Activated CD4-positive, alpha-beta memory T cell treated with anti-CD3 and anti-CD28 coated beads for 36 hours (primary cell): ENCODE measurements at regions not wholly inside any gene's neighbourhood (a gene's known extent, or its start where the extent isn't known, plus 50 kb on each side); places are given as distances from the start of the nearest gene placed in this dataset.
"Not testable (repeated sequence)": the region's sequence is repeated elsewhere in the genome, so short reads cannot be mapped to it uniquely, and the experiment has no call there.

Experiments
- CTCF ChIA-PET: fragments of 350-600 bp; sonication (Branson Sonifier 250); formaldehyde crosslinking; loops from one replicate; lab custom pipeline; 2021; ENCODE audit warnings: antibody characterized with exemption, inconsistent platforms; lab: Charles Lee
- POLR2A ChIA-PET: fragments of 350-600 bp; sonication (Branson Sonifier 250); formaldehyde crosslinking; loops from one replicate; lab custom pipeline; 2021; ENCODE audit warnings: antibody characterized with exemption; lab: Charles Lee
- DNase-seq: peaks from one replicate; pipeline ENCODE4 v3.0.0-alpha.2; 2020
- H3K27ac Mint-ChIP-seq: one replicate; pipeline ENCODE4 v1.8.0; 2021; ENCODE audit warnings: mixed read lengths
- H3K27me3 Mint-ChIP-seq: one replicate; pipeline ENCODE4 v1.8.0; 2021; ENCODE audit warnings: mixed read lengths
- H3K36me3 Mint-ChIP-seq: one replicate; pipeline ENCODE4 v1.8.0; 2021; ENCODE audit warnings: mixed read lengths
- H3K4me1 Mint-ChIP-seq: one replicate; pipeline ENCODE4 v1.8.0; 2021; ENCODE audit warnings: low read depth, mixed read lengths
- H3K4me3 Mint-ChIP-seq: one replicate; pipeline ENCODE4 v1.8.0; 2021; ENCODE audit warnings: mild to moderate bottlenecking, mixed read lengths
- H3K9me3 Mint-ChIP-seq: one replicate; pipeline ENCODE4 v1.8.0; 2021; ENCODE audit warnings: mixed read lengths
- intact Hi-C: fragments of 100-400 bp; cut with micrococcal nuclease; formaldehyde crosslinking; loops from one replicate; pipeline ENCODE4 v1.15.1; 2023

DNA sequence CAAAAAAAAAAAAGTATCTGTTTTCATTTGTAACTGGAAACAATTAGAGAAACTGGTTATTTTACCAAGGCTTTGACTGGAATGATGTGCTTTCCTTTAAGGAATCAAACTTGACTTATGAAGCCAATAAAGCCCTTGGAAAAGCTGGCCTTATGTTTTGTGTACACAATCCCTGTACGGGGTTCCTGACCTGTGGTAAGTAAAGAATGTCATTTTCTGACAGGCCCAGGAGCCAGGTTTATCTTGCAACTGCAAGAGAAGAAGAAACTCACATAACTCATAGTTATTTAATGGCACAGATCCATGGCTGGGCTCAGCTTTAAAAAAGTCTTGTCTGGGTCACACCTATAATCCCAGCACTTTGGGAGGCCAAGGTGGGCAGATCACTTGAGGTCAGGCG, 235.9 kb upstream of the RAI14 start:
- not testable (repeated sequence) for H3K27ac Mint-ChIP-seq

DNA sequence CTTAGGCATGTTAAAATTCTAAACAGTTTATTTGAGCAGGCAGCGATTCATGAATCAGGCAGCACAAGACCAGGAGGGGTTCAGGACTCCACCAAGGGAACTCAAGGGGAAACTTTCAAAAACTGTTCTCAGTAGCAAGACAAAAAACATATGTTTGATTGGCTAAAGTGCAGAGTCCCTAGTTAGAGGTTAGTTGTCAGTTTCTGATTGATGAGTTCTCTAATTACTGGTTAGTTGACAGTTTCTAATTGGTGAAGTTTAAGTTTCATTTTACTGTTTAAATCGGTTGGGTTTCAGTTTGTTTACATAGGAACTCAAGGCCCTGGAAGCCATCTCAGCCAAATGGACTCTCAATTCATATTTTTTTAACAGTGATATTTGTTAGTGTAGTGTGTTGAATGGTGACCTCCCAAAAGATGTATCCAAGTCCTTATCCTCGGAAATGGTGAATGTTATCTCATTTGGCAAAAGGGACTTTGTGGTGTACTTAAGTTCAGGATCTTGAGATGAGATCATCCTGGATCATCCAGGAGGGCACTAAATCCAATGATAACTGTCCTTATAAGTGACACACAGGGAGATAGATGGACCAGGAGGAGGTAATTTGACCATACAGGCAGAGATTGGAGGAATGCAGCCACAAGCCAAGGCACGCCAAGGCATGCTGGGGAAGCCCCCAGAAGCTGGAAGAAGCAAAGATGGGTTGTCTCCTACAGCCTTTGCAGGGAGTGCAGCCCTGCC, 219.2 kb upstream of the RAI14 start:
- no peak overlapping the region for H3K4me3 Mint-ChIP-seq
- no peaks in the 10 kb centered on the region for H3K4me1 Mint-ChIP-seq
- no peaks in the 10 kb centered on the region for H3K9me3 Mint-ChIP-seq
- CTCF ChIA-PET = no interaction called here
- POLR2A ChIA-PET = no interaction called here
- no peak for DNase-seq
- H3K27ac Mint-ChIP-seq = no peak overlapping the region
- H3K36me3 Mint-ChIP-seq = no peaks in the 10 kb centered on the region
- intact Hi-C loops = no loop called here
- H3K27me3 Mint-ChIP-seq = peaks cover 7% of the 10 kb centered on the region

More for the DNA sequence above, 235.9 kb upstream of the RAI14 start:
- POLR2A ChIA-PET, H3K4me1 Mint-ChIP-seq, CTCF ChIA-PET, DNase-seq, H3K27me3 Mint-ChIP-seq, intact Hi-C loops, H3K36me3 Mint-ChIP-seq, H3K4me3 Mint-ChIP-seq: not testable (repeated sequence)
- H3K9me3 Mint-ChIP-seq = peaks cover 12% of the 10 kb centered on the region

DNA sequence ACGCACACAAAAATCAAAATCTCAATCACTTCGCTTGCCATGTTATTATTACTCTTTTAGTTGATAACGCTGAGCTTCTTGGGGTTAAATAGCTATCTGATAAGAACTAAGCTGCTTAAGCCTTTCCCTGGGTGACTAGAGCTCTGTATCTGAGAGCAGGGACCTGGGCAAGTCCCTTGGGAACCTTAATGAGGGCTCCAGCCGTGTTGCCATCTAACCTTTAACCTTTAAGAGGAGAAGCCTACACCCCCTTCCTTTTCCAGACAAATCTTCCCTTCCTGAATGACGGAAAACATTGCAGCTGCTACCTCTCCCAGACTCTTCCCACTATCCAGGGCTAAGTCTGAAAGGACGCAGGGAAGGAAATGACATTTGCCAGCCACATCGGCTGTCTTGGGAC, 216.5 kb upstream of the RAI14 start:
- no peak for DNase-seq
- Mint-ChIP-seq H3K4me1 (no peaks in the 10 kb centered on the region), H3K9me3 (no peaks in the 10 kb centered on the region)

DNA sequence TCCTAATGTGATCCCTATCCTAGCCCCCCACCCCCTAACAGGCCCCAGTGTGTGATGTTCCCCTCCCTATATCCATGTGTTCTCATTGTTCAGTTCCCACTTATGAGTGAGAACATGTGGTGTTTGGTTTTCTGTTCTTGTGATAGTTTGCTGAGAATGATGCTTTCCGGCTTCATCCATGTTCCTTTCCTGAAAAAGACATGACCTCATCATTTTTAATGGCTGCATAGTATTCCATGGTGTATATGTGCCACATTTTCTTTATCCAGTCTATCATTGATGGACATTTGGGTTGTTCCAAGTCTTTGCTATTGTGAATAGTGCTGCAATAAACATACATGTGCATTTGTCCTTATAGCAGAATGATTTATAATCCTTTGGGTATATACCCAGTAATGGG, 214.4 kb upstream of the RAI14 start:
- DNase-seq, CTCF ChIA-PET, H3K4me3 Mint-ChIP-seq, H3K9me3 Mint-ChIP-seq, H3K4me1 Mint-ChIP-seq, H3K27me3 Mint-ChIP-seq, POLR2A ChIA-PET, H3K36me3 Mint-ChIP-seq, intact Hi-C loops, H3K27ac Mint-ChIP-seq: not testable (repeated sequence)

More for the DNA sequence above, 216.5 kb upstream of the RAI14 start:
- no peak overlapping the region for H3K4me3 Mint-ChIP-seq
- CTCF ChIA-PET = no interaction called here
- H3K27me3 Mint-ChIP-seq = peaks cover 2% of the 10 kb centered on the region
- H3K36me3 Mint-ChIP-seq = no peaks in the 10 kb centered on the region
- intact Hi-C loops = no loop called here
- POLR2A ChIA-PET = no interaction called here
- H3K27ac Mint-ChIP-seq = no peak overlapping the region

DNA sequence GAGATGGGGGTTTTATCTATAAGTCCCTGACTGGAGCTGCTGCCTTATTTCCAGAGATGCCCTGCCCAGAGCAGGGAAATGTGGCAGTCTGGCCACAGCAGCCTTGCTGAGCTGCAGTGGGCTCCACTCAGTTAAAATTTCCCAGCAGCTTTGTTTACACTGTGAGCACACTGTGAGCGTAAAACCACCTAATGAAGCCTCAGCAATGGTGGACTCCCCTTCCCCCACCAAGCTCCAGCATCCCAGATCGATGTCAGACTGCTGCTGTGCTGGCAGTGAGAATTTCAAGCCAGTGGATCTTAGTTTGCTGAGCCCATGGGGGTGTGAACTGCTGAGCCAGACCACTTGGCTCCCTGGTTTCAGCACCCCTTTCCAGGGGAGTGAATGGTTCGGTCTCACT, 208.7 kb upstream of the RAI14 start:
- no peak for DNase-seq
- H3K27me3 Mint-ChIP-seq = peaks cover 11% of the 10 kb centered on the region
- CTCF ChIA-PET = no interaction called here
- H3K9me3 Mint-ChIP-seq = no peaks in the 10 kb centered on the region
- no peak overlapping the region for H3K4me3 Mint-ChIP-seq
- H3K36me3 Mint-ChIP-seq = no peaks in the 10 kb centered on the region
- no peak overlapping the region for H3K27ac Mint-ChIP-seq
- intact Hi-C loops = no loop called here
- POLR2A ChIA-PET = no interaction called here
- H3K4me1 Mint-ChIP-seq = no peaks in the 10 kb centered on the region

DNA sequence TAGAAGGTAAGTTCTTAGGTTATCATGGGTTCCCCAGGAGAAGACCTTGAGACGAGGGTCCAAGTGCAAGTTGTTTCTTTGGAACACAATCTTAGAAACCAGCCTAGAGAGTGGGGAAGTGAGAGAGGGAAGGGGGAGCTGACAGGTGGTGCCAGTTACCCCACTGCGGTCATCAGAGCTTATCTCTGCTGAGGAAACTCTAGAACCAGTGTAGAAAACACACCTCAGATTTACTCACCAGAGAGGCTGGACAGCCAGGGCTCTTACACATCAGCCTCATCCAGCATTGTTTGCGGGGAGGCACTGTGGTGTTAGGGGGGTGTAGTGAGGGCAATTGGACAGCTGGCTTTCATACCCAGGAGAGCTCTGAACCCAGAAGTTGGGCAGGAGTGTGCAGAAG, 206.5 kb upstream of the RAI14 start:
- CTCF ChIA-PET = no interaction called here

DNA sequence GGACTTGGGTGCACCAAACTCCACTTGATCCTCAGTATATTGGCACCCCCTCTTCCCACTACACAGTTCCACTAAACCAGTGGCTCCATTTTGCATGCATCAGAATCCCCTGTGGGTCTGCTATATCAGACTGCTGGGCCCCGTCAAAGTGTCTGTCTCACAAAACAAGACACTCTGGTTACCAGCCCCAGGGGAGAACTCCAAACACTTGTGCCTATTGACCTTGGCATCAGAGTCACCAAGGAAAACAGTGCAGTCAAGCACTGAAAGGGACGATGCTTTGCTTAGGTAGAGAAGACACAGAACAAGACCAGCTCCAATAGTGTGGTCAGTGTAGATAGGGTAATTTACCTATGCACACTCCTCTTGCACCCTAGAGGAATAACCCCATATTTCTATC, 205.8 kb upstream of the RAI14 start:
- Mint-ChIP-seq H3K27ac (no peak overlapping the region), H3K9me3 (no peaks in the 10 kb centered on the region), H3K27me3 (peaks cover 14% of the 10 kb centered on the region), H3K4me3 (no peak overlapping the region), H3K36me3 (no peaks in the 10 kb centered on the region), H3K4me1 (no peaks in the 10 kb centered on the region)
- intact Hi-C loops = no loop called here
- ChIA-PET POLR2A (no interaction called here), CTCF (interaction anchor here (0.5 kb wide), 1 partner anchor 1043 kb away, joined by 3 read pairs; no protein-coding TSS in a partner anchor)
- no peak for DNase-seq

More for the DNA sequence above, 206.5 kb upstream of the RAI14 start:
- intact Hi-C loops = no loop called here
- Mint-ChIP-seq H3K36me3 (no peaks in the 10 kb centered on the region), H3K4me1 (no peaks in the 10 kb centered on the region), H3K27ac (no peak overlapping the region), H3K9me3 (no peaks in the 10 kb centered on the region), H3K4me3 (no peak overlapping the region), H3K27me3 (peaks cover 14% of the 10 kb centered on the region)
- POLR2A ChIA-PET = no interaction called here
- DNase-seq = no peak

DNA sequence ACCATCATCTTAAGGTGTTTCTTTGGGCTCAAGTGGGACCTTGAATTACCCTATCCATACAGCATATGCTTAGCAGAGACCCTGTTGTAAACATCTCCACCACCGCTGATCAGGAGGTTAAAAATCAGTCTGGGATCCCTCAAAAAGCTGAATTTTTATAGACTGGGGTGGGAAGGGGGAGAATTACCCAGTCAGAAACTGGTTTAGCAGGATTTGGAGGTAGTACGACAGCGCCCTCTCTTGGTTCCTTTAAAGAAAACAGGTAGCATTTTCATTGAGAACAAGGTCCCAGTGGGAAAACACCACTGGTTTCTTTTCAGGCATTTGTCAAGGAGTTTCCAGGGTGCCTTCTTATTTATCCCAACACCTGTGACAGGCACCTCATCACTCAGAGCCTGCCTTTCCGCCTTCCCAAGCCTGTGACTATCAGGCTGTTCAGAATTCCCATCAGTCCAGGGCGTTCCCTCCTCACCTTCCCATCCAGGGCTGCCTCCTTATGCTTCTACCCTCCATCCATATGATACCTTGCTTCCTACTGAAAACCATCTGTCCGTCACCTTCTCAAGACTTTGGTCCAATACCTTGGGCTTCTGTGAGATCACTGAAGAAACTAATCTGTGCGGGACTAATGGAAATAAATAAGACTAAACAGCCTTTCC, 203.8 kb upstream of the RAI14 start:
- ChIA-PET POLR2A (no interaction called here), CTCF (no interaction called here)
- intact Hi-C loops = no loop called here
- Mint-ChIP-seq H3K36me3 (no peaks in the 10 kb centered on the region), H3K27me3 (peaks cover 14% of the 10 kb centered on the region), H3K4me1 (no peaks in the 10 kb centered on the region), H3K27ac (no peak overlapping the region), H3K4me3 (no peak overlapping the region), H3K9me3 (no peaks in the 10 kb centered on the region)
- no peak for DNase-seq

DNA sequence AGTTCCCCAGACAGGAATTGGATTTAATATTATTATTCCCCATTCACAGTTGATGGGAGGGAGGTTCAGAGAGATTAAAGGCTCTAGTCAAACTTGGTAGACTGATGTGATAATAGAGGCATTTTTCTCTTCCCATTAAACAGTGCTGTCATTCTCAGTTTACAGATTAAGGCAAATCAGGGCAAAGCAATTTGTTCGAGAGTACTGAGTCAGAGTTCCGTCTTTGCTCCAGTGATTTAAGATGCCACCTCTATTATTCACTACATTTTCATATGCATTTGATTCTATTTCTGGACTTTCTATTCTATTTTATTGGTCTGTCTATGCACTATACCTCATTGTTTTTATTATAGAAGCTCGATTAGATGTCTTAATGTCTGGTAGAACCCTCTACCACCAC, 201.0 kb upstream of the RAI14 start:
- intact Hi-C loops = no loop called here
- no peak for DNase-seq
- Mint-ChIP-seq H3K27ac (no peak overlapping the region), H3K36me3 (no peaks in the 10 kb centered on the region), H3K4me1 (no peaks in the 10 kb centered on the region), H3K27me3 (peaks cover 10% of the 10 kb centered on the region), H3K4me3 (no peak overlapping the region), H3K9me3 (no peaks in the 10 kb centered on the region)
- ChIA-PET CTCF (no interaction called here), POLR2A (no interaction called here)

DNA sequence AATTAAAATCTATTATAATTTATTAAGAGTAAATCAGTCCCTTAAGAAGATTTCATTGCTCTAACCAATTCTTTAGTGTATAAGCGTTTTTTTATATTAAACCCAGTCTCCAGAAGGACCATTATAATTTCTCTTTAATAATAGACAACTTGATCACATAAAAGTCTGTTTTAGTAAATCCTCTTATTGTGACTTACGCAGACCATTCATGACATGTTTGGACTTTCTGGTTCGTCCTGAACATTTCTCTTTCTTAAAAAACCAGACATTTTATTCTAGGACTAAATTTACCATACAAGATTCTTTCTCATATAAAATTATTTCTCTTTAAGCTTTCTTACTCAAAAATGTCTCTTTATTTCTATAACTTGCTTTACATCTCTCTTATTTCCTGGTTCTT, 196.2 kb upstream of the RAI14 start:
- Mint-ChIP-seq H3K27ac (no peak overlapping the region), H3K9me3 (peaks cover 11% of the 10 kb centered on the region), H3K4me3 (no peak overlapping the region), H3K4me1 (peaks cover 2% of the 10 kb centered on the region), H3K36me3 (no peaks in the 10 kb centered on the region), H3K27me3 (peaks cover 3% of the 10 kb centered on the region)
- ChIA-PET CTCF (interaction anchor here (1.0 kb wide), 1 partner anchor 15 kb away, joined by 5 read pairs; no protein-coding TSS in a partner anchor), POLR2A (no interaction called here)
- intact Hi-C loops = no loop called here
- no peak for DNase-seq

DNA sequence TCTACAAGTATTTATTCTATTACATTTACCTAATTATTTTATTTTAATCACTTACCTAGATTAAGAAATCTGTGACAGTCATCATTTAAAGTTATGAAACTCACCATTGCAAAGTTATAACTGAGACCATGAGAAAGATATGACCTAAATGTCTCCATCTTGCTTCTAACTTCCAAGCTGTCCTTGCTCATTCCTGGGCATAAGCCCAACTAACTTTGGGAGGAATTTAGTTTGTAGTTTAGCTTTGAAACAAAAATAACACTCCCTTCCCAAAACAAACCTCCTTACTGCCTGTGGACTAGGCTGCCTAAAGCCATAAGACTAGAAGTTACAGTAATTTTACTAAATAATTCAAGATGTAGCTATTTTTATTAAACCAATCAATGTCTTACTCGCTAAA, 195.6 kb upstream of the RAI14 start:
- H3K36me3 Mint-ChIP-seq = no peaks in the 10 kb centered on the region
- H3K27ac Mint-ChIP-seq = no peak overlapping the region
- H3K9me3 Mint-ChIP-seq = peaks cover 11% of the 10 kb centered on the region
- peaks cover 5% of the 10 kb centered on the region for H3K27me3 Mint-ChIP-seq
- no peak for DNase-seq
- intact Hi-C loops = no loop called here
- peaks cover 4% of the 10 kb centered on the region for H3K4me1 Mint-ChIP-seq
- POLR2A ChIA-PET = no interaction called here
- no peak overlapping the region for H3K4me3 Mint-ChIP-seq
- CTCF ChIA-PET = interaction anchor here (0.7 to 1.0 kb wide), 2 partner anchors 14 to 16 kb away, joined by 3 to 5 read pairs; no protein-coding TSS in a partner anchor

DNA sequence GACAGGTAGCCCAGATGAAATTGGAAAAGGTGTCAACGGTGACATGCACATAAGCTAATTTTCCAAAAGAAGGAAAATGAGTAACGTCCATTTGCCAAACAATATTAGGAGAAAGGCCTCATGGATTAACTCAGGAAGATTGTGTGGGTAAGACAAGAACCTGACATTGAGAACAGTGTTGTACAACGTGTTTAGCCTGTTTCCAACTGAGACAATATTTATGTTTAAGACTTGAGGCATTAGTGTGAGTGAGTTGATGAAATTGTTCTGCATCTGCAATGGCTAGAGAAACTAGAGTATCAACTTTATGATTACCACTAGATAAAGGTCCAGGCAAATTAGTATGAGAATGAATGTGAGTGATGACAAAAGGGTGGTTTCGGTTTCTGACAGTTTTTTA, 191.3 kb upstream of the RAI14 start:
- Mint-ChIP-seq H3K27me3 (peaks cover 16% of the 10 kb centered on the region), H3K9me3 (peaks cover 11% of the 10 kb centered on the region), H3K4me3 (no peak overlapping the region), H3K27ac (no peak overlapping the region), H3K4me1 (peaks cover 4% of the 10 kb centered on the region), H3K36me3 (no peaks in the 10 kb centered on the region)
- intact Hi-C loops = loop anchor here (1.0 to 5.0 kb wide), 2 partner anchors 468 to 1028 kb away; no protein-coding TSS in a partner anchor
- no peak for DNase-seq
- CTCF ChIA-PET = interaction anchor here (0.8 to 2.8 kb wide), 8 partner anchors 11 to 530 kb away, joined by 3 to 15 read pairs (median 4); no protein-coding TSS in a partner anchor
- POLR2A ChIA-PET = no interaction called here
